PC-3 (cell line): ENCODE measurements at regions not wholly inside any gene's neighbourhood (a gene's known extent, or its start where the extent isn't known, plus 50 kb on each side); places are given as distances from the start of the nearest gene placed in this dataset.

ENCODE experiments used
- ATAC-seq: fragments of 200-7000 bp; cut with Tn5 transposase; 2 replicates; pipeline ENCODE4 v1.9.1; 2020; ENCODE audit warnings: mild to moderate bottlenecking, moderate library complexity
- BruUV-seq: library from RNA; stranded (reverse); fragments of 400-500 nt; replicated peaks from 2 replicates; lab custom pipeline; 2021; lab: Mats Ljungman, UMichigan
- CTCF ChIA-PET: fragments of 300-600 bp; sonication (Branson Sonifier 250); formaldehyde crosslinking; loops from one replicate; lab custom pipeline; 2022; ENCODE audit warnings: antibody characterized with exemption; lab: Charles Lee
- POLR2A ChIA-PET: fragments of 300-600 bp; sonication (Branson Sonifier 250); formaldehyde crosslinking; loops from one replicate; lab custom pipeline; 2022; ENCODE audit warnings: antibody characterized with exemption; ENCODE audit not compliant: unreplicated experiment; lab: Charles Lee
- DNase-seq: peaks from one replicate; pipeline ENCODE4 v3.0.0-alpha.2; 2015
- H2AFZ ChIP-seq: fragments of 300-600 bp; sonication (generic); 2 replicates; pipeline ENCODE4 v1.6.0; 2016; ENCODE audit warnings: antibody characterized with exemption, low read length
- H3F3A ChIP-seq: fragments of 300-600 bp; sonication (generic); one replicate; pipeline ENCODE4 v1.6.0; 2017; ENCODE audit warnings: antibody characterized with exemption, low read length, control low read depth, mild to moderate bottlenecking; ENCODE audit not compliant: unreplicated experiment
- H3K27ac ChIP-seq: fragments of 300-600 bp; sonication (generic); 2 replicates; pipeline ENCODE4 v1.5.1; 2016; ENCODE audit warnings: mild to moderate bottlenecking, low read length
- H3K27me3 ChIP-seq: fragments of 300-600 bp; sonication (generic); 2 replicates; pipeline ENCODE4 v1.6.1; 2016; ENCODE audit warnings: low read length, mixed read lengths
- H3K36me3 ChIP-seq: fragments of 300-600 bp; sonication (generic); 2 replicates; pipeline ENCODE4 v1.6.1; 2016; ENCODE audit warnings: low read depth, mixed run types, low read length, mixed read lengths
- H3K4me1 ChIP-seq: fragments of 300-600 bp; sonication (generic); 2 replicates; pipeline ENCODE4 v1.5.1; 2016; ENCODE audit warnings: low read length; ENCODE audit not compliant: insufficient read depth
- H3K4me2 ChIP-seq: fragments of 300-600 bp; sonication (generic); 2 replicates; pipeline ENCODE4 v1.6.0; 2016; ENCODE audit warnings: low read length
- H3K4me3 ChIP-seq: fragments of 300-600 bp; sonication (generic); 2 replicates; pipeline ENCODE4 v1.5.1; 2016; ENCODE audit warnings: mild to moderate bottlenecking, low read length, mixed read lengths
- H3K79me2 ChIP-seq: fragments of 300-600 bp; sonication (generic); 2 replicates; pipeline ENCODE4 v1.6.1; 2017; ENCODE audit warnings: low read length, mixed read lengths
- H3K9ac ChIP-seq: fragments of 300-600 bp; sonication (generic); 2 replicates; pipeline ENCODE4 v1.6.0; 2016; ENCODE audit warnings: mild to moderate bottlenecking, low read length
- H3K9me2 ChIP-seq: fragments of 300-600 bp; sonication (generic); replicated peaks from 2 replicates; pipeline ENCODE4 v1.6.1; 2016; ENCODE audit warnings: mixed run types, low read length, mixed read lengths
- H3K9me3 ChIP-seq: fragments of 300-600 bp; sonication (generic); 2 replicates; pipeline ENCODE4 v1.6.1; 2016; ENCODE audit warnings: low read length, mixed read lengths
- H4K20me1 ChIP-seq: fragments of 300-600 bp; sonication (generic); 2 replicates; pipeline ENCODE4 v1.6.1; 2016; ENCODE audit warnings: low read length, mixed read lengths
- CTCF ChIP-seq: fragments of 300-600 bp; sonication (generic); conservative IDR thresholded peaks from 2 replicates; pipeline ENCODE4 v1.5.1; 2017; ENCODE audit warnings: antibody characterized with exemption, low read depth, mild to moderate bottlenecking, low read length
- EZH2 ChIP-seq: fragments of 300-600 bp; sonication (generic); IDR thresholded peaks from one replicate; pipeline ENCODE4 v1.6.1; 2017; ENCODE audit warnings: antibody characterized with exemption, mild to moderate bottlenecking, low read length; ENCODE audit not compliant: unreplicated experiment
- EZH2phosphoT487 ChIP-seq: fragments of 300-600 bp; sonication (generic); IDR thresholded peaks from 2 replicates; pipeline ENCODE4 v1.6.1; 2018; ENCODE audit warnings: mild to moderate bottlenecking, antibody characterized with exemption, low read length, borderline replicate concordance
- intact Hi-C: fragments of 100-400 bp; cut with micrococcal nuclease; formaldehyde crosslinking; loops from 2 replicates; pipeline ENCODE4 v1.9.0; 2023

DNA sequence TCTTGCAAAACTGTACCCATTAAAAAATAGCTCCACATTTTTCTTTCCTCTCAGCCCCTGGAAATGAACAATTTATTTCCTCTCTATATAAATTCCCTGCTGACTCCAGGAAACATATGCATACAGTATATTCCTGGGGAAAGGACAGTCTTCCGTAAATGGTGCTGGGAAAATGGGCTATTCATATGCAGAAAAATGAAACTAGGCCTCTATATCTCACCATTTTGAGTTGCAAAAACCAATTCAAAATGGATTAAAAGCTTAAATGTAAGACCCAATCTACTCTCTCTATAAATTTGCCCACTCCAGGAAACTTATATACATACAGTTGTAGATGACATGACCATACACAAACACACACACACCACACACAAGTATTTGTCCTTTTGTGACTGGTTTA, 85.9 kb upstream of the GPR149 start:
- intact Hi-C loops = no loop called here
- no peak for DNase-seq
- H3K36me3 ChIP-seq = no peaks in the 10 kb centered on the region
- H3K9me3 ChIP-seq = no peaks in the 10 kb centered on the region; the same call in 1 of the 2 replicates
- no peak for TF ChIP-seq CTCF
- no peak for TF ChIP-seq EZH2phosphoT487
- no peak for TF ChIP-seq EZH2
- H4K20me1 ChIP-seq = no peaks in the 10 kb centered on the region
- H3K9me2 ChIP-seq = no peaks in the 10 kb centered on the region
- no peaks in the 10 kb centered on the region for H3K79me2 ChIP-seq
- POLR2A ChIA-PET = no interaction called here
- H3K27ac ChIP-seq = no peak overlapping the region
- CTCF ChIA-PET = no interaction called here
- no peak overlapping the region for H3K9ac ChIP-seq
- H3K4me3 ChIP-seq = no peak overlapping the region
- H3F3A ChIP-seq = no peaks in the 10 kb centered on the region
- BruUV-seq = no TSS peak
- no peaks in the 10 kb centered on the region for H3K27me3 ChIP-seq
- no peak for ATAC-seq
- no peak overlapping the region for H2AFZ ChIP-seq
- no peak overlapping the region for H3K4me2 ChIP-seq
- H3K4me1 ChIP-seq = no peaks in the 10 kb centered on the region

- Histone ChIP-seq H3K36me3 (no peaks in the 10 kb centered on the region), H3K4me3 (peak overlapping the region; percentile 46; the same call in 1 of the 2 replicates), H3K27me3 (no peaks in the 10 kb centered on the region), H4K20me1 (no peaks in the 10 kb centered on the region), H3F3A (no peaks in the 10 kb centered on the region), H3K9me2 (no peaks in the 10 kb centered on the region), H2AFZ (peak overlapping the region; percentile 46), H3K4me1 (no peaks in the 10 kb centered on the region), H3K9ac (no peak overlapping the region), H3K79me2 (no peaks in the 10 kb centered on the region), H3K9me3 (no peaks in the 10 kb centered on the region; the same call in 1 of the 2 replicates), H3K4me2 (peak overlapping the region; percentile 30; the same call in 1 of the 2 replicates), H3K27ac (no peak overlapping the region)
- no peak for ATAC-seq
- intact Hi-C loops = no loop called here
- no peak for DNase-seq
- BruUV-seq = no TSS peak
- TF ChIP-seq EZH2 (no peak), CTCF (no peak), EZH2phosphoT487 (no peak)
- POLR2A ChIA-PET = no interaction called here
- CTCF ChIA-PET = no interaction called here
Measured at GRCh38 chr3:154510780-154511179, 80.8 kb upstream of the GPR149 start.

- Histone ChIP-seq H3K4me2 (no peak overlapping the region), H3K36me3 (no peaks in the 10 kb centered on the region), H3K4me3 (no peak overlapping the region), H3K27ac (no peak overlapping the region), H3K9me2 (no peaks in the 10 kb centered on the region), H3K27me3 (no peaks in the 10 kb centered on the region), H2AFZ (no peak overlapping the region), H3K9ac (no peak overlapping the region), H3K4me1 (no peaks in the 10 kb centered on the region), H3K79me2 (no peaks in the 10 kb centered on the region), H3K9me3 (no peaks in the 10 kb centered on the region; the same call in 1 of the 2 replicates), H4K20me1 (no peaks in the 10 kb centered on the region), H3F3A (no peaks in the 10 kb centered on the region)
- ATAC-seq = no peak
- ChIA-PET CTCF (no interaction called here), POLR2A (no interaction called here)
- DNase-seq = no peak
- TF ChIP-seq CTCF (no peak), EZH2 (no peak), EZH2phosphoT487 (no peak)
- intact Hi-C loops = no loop called here
- BruUV-seq = no TSS peak
Measured at GRCh38 chr3:154507727-154508126, 77.7 kb upstream of the GPR149 start.
